ENCODE measurements at regions not wholly inside any gene's neighbourhood (a gene's known extent, or its start where the extent isn't known, plus 50 kb on each side); places are given as distances from the start of the nearest gene placed in this dataset.
"Not testable (repeated sequence)": the region's sequence is repeated elsewhere in the genome, so short reads cannot be mapped to it uniquely, and the experiment has no call there.

DNA sequence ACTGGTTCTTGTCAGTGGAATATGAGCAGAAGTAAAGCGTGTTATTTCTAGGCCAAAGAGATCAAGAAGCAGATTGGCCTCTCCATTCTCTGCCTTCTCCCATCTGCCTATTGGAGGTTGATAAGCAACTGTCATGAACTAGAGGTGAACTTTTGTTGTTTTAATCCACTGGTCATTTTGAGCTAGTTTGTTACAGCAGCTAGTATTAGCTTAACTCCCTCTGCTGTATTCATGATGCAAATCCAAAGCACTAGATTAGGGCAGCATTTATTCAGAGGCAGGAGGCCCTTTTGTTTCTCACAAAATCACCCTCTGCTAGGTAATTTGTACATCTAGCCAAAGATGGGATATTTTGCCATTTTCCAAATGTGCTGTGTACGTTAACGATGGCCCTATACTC is 97.3 kb upstream of the DPT start:
- ATAC-seq (no peak), DNase-seq (no peak)

DNA sequence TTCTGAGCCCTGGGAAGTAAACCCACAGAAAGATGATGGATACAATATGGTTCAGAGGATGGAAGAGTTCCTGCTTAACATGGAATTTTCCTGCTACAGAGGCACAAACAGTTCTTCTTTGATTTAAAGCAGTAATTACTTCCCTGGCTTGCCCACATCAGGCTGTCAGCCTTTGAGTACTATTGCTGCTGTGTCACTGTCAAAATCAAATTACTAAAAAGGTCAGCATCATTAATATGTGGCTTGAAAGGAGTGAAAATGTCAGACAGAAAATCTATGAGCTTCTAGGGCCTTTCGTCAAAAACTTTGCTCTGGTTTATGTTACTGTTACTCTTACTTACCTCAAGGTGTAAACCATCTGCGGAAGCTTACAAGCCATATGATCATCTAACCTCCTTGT is 98.6 kb upstream of the DPT start:
- DNase-seq (no peak), ATAC-seq (no peak)

DNA sequence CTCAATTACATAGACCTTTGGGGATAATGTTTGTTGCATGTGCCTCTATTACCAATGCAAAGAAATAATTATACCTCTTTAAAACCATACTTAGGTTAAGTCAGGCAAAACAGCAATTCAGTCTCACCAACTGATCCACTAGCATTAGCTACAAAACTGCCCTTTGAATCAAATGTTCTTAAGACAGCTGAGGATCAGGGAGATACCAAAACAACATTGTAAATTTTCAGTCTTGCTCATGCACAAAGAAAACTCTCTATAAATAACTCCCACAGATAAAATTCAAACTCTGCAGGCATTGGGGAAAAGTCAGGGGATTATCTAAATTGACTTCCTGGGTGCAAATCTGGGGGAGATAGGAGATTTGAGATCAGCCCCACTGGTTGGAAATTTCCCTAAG is 100.9 kb upstream of the DPT start:
- DNase-seq, result no peak
- no peak for ATAC-seq

DNA sequence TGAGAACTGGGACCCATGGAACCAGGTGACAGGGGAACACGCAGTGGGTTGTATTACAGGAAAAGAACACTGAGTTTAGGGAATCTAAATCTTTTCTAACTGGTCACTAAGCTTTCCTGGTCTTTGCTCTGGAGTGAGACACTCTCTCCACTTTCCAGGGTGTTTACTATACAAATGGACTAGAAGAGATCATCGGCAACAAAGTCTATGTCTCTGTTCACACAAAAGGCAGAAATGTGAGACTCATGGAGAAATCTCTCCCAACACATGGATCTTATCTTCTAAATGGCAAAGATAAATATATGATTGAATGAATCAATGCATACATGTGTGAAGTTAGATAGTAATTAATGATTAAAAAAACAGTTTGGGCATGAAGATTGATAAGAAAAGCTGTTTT is 101.6 kb upstream of the DPT start:
- no peak for ATAC-seq
- no peak for DNase-seq

DNA sequence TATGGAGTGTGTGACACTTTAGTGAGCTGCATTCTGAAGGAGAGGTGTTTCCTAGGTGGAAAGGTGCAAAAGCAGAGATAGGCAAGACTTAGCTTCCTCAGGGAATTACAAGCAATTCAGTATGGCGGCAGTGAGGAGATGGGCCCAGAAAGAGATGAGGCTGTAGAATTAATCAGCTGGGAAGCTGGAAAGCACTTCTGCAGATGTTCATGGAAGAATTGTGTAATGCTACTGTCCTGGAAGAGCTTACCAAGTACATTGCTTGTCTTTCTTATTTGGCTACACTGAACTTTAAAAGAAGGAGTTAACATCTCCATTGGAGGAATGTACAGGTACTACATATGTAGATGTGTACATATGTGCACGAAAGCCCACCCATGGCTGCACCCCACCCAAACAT is 103.7 kb upstream of the DPT start:
- no peak for DNase-seq

DNA sequence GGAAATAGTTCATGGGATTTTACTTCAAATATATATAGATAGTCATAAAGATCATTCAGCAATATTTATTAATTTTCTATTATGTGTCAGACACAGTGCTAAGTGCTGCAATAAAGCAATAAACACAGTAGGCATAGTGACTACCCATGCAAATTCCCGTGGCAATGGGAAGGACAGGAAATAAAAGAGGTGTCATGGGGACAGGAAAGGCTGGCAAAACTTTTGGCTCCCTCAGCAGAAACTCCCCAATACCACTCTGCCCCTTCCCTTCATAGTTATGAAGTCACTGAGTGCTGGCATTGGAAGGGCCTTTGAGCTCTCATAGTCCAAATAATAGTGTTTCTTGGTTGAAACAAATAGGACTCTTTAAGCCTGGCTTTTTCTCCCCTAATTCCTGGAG is 104.4 kb upstream of the DPT start:
- no peak for DNase-seq
- ATAC-seq, result no peak

More for the DNA sequence above, 103.7 kb upstream of the DPT start:
- ATAC-seq, result no peak

DNA sequence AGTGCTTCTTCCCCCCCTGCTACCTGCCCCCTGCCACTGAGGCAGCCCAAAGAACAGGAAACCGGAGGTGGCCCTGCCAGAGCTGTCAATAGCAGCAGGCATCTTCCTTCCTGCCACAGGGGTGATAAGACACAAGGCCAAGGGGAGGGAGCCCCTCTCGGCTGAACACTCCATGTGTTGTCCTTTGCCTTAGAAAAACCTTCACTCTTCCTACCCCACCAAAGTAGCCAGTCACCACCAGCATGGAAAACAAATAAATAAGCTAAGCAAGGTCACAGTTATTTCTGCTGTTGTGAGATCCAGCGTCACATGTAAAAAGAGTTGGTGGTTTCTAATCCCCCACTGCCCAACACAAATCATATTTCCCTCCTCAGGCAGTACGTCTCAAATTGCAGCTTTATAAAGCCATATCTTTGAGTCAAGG is 104.8 kb upstream of the DPT start:
- DNase-seq (peak; percentile 8), ATAC-seq (peak; percentile 23)

DNA sequence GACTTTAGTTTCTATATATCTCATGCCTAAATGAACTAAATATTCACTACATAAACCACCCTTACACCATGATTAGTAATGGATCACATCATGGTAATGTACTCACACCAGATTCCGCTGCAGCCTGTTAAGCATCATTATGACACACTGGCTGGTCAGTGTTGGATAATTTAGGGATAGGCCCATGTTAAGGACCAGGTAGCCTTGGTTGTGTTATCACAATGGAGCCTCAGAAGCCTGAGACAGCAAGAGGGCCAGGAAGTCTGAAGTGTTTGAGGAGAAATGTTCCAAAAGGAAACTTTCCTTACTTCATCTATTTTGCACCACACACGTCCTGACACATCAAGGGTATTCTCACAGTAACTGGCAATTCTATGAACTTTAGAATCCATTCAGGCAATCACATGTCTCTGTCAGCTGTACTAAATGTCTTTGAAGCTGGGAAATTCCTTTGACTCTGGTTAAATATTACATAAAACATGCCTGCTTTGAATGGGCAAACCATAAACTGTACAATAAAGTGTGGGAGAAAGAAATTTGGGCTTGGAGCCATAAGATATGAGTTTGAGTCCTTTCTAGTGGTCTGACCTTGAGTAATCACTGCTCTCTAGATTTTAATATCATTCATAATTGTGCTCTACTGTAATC is 105.3 kb upstream of the DPT start:
- no peak for DNase-seq
- no peak for ATAC-seq

DNA sequence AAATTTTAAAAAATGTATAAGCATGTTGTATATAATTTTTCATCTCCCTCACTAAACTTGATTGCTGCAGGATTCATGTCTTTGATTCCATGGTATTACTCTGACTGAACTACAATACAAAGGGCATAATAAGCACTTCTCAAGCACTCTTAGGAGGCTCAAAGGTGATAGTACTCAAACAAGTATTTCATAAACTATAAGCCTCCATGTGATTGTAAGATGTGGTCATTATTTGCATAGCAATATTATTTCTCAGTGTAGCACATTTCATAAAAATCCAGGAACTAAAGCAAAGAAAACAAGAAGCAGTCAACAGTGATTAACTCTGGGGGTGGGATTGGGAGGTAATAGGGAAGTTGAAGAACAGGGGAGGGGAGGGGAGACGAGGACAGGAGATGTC is 106.2 kb upstream of the DPT start:
- no peak for DNase-seq
- no peak for ATAC-seq

DNA sequence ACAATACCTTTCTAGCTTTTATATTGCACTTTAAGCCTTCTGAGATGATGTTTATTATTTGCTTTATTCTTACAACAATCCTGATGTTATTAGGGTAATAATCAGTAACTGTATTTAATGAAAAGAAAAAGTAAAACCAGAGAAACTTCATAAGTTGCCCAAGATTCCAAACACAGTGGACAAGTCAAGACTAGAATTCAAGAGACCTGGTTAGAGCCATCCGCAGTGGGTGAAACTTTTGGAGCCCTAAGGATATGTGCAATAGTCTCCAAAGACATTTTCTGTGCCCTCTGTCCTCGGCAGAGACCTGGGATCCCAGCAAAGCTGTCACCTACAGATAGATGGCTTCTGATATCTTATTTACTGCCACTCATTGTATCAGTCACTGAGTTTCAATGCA is 106.8 kb upstream of the DPT start:
- DNase-seq, result no peak

DNA sequence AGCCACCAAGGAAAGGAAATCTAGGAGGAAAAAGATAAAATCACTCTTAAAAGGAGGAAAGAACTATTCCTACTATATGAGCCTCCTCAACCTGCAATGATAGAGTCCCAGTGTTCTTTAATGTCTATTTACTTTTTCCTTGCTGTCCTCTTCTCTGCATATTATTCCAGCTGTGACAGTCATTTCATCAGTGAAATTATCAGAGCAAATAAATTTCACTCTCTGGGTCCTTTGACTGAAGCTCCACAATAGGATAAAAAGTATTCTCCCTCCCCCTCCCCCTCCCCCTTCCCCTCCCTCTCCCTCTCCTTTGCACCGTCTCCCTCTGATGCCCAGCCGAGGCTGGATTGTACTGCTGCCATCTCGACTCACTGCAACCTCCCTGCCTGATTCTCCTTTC is 107.5 kb upstream of the DPT start:
- ATAC-seq, result no peak
- no peak for DNase-seq

More for the DNA sequence above, 106.8 kb upstream of the DPT start:
- no peak for ATAC-seq

DNA sequence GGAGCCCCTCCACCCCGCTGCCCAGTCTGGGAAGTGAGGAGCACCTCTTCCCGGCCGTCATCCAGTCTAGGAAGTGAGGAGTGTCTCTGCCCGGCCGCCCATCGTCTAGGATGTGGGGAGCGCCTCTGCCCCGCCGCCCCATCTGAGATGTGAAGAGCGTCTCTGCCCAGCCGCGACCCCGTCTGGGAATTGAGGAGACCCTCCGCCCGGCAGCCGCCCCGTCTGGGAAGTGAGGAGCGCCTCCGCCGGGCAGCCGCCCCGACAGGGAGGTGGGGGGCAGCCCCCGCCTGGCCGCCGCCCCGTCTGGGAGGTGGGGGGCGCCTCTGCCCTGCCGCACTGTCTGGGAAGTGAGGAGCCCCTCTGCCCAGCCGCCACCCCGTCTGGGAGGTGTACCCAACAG is 108.2 kb upstream of the DPT start:
- not testable (repeated sequence) for DNase-seq, ATAC-seq

DNA sequence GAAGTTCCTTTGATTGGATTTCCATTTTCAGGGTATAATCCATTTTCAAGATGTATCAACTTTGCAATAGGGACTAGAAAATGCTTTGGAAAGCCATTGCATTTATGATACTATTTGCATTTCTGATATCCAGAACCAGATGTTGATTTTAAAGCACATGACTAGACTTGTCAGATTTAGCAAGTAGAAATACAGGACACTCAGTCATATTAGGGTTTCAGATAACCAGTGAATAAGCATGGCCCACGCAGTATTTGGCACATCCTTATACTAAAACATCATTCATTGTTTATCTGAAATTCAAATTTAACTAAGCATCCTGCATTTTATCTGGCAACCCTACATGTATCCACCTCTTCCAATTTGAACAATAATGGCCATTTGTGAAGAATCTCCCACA is 113.3 kb upstream of the DPT start:
- ATAC-seq (no peak), DNase-seq (no peak)

DNA sequence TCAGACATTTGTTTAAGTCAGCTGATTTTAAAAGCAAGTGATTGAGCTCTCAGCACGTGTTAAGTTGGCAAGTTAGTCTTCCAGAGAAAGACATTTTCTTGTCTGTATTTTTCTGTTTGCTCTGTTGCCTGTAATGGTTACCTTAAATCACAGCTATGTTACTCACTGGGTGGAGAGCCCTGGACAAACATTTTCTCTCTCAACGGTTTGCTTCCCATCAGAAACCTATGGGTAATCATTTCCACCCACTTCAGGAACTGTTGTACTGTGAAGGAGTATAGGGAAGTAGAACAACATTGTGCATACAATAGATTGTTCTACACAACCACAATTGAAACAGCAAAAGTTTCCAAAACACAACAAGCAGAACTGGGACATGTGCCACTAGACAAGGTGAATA is 113.9 kb upstream of the DPT start:
- DNase-seq, result no peak
- ATAC-seq, result no peak

DNA sequence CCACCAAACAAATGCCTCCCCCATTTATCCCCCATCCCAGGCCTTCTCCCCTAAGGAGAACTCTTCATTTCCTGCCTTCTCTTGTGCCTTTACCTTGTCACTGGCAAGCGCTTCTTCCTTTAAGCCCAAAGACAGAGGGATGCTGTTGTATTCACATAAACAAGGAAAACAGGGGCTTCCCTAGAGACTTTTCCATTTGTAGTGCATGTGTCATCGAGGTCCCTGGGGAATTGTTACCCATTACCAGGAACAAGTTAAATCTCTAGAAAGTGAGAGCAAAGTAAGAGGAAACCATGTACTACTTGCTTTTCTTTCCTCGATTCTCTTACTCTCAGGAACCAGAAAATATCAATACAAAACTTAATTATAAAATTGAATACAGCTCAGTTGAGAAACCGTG is 114.4 kb upstream of the DPT start:
- DNase-seq, result no peak
- ATAC-seq, result no peak

DNA sequence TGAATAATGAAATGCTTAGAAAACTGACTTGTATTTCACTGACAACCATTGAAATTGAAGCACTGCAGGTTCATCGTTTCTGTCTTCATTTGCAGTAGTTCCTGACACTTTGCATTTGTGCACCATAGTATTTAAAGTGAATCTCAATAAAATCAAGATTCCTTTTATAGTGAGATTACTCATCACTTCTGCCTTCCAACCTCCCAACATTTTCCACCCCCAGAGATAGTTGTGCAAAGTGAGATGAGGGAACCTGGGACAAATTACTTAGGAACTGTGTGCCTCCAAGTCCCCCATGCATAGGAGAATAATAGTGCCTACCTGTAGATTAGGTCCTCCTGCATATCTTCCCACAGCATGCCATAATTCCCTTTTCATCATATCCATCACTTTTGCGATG is 114.9 kb upstream of the DPT start:
- DNase-seq, result no peak
- no peak for ATAC-seq

DNA sequence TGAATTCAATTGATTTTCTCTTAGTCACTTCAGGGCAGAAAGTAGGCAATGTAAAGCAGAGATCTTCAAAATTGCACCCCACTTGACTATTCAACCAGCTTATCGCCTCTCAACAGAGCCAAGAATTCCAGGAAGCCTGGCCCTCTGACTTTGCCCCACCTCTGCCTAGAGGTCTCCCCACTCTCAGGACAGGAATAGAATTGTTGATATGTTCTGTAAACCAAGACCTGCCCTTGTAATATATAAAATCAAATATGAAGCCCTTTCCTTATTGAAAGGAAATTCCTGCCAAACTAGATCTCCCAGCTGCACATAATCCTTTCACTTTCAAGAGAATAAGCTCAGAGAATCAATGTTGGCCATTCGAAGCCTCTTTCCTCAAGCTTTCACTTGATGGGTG is 116.1 kb upstream of the DPT start:
- DNase-seq (no peak), ATAC-seq (no peak)

DNA sequence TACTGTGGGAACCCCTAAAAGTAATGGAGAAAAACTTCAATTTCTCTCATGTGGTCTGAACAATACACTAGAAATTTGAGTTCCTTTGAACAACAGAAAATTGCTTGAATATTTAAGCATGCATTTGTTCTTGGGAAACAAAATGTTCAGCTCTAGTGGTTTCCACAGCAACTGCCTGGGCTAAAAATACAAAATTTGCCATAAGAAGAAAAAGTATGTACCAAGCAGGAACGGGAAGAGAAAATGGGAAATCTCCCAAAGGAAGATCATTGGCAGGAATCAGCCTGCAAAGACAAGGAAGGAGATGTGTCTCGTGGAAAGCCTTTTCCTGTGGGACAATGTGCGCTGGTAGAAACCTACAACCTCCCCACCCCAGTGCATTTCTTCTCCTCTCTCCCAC is 119.0 kb upstream of the DPT start:
- ATAC-seq (no peak), DNase-seq (no peak)

DNA sequence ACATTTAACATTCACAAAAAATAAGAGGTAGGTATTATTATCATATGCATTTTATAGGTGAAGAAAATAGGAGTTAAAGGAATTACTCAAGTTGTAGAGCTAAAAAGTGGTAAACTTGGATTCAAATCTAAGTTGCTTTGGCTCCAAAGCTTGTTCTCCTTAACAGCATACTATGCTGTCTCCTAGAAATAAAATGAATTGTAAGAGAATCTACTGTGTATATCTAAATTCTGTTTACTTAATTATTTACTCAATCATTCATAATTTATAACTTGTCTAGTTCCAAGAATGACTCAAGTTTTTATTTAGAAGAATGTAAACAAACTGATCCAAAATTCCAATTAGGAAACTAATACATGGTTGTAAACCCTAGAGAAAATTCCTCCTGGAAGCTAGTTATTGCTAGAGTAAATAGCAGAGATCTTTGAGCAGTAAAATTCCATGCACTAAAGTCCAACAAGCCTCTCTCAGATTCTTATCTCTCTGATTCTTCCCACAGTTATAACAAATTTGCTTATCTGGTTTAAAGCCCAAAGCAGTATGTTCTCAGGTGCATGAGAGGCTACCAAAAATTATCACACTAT is 132.5 kb upstream of the DPT start:
- DNase-seq (no peak), ATAC-seq (no peak)

DNA sequence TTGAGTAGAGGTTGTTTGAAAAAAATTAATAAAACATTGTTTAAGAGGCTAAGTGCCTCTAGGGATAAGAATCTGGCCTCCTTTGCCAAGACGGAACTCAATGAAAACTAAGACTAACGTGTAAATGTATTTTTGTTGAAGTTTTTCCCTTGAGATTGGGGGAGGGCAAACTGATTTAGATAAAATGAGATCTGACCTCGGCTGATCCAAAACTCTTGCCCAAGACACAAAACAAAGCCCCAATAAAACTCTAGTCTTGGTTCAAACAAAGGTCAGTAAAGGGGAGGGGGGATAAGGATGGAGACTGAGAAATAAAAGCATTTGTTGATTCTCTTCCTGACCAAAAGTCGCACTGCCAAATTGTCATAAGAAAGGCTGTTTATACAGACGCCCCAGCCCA is 134.8 kb upstream of the DPT start:
- DNase-seq, result no peak
- no peak for ATAC-seq

DNA sequence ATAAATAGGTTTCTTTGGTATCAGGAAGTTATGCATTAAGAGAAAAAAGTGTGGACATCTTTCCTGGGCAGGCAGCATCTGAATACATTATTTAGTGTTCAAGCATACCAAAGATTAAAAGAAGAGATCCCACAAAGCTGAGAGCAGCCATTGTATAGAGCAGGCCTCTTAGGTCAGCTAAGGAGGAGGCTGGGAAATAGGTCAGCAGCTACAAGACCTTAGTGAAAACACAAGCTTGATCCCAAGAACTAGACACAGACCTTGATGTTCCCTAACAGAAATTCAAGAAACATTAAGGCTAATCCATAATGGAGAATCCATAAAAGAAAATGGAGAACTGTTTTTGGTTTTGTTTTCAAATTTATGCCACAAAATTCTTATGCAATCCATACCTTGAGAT is 135.3 kb upstream of the DPT start:
- ATAC-seq (no peak), DNase-seq (no peak)

DNA sequence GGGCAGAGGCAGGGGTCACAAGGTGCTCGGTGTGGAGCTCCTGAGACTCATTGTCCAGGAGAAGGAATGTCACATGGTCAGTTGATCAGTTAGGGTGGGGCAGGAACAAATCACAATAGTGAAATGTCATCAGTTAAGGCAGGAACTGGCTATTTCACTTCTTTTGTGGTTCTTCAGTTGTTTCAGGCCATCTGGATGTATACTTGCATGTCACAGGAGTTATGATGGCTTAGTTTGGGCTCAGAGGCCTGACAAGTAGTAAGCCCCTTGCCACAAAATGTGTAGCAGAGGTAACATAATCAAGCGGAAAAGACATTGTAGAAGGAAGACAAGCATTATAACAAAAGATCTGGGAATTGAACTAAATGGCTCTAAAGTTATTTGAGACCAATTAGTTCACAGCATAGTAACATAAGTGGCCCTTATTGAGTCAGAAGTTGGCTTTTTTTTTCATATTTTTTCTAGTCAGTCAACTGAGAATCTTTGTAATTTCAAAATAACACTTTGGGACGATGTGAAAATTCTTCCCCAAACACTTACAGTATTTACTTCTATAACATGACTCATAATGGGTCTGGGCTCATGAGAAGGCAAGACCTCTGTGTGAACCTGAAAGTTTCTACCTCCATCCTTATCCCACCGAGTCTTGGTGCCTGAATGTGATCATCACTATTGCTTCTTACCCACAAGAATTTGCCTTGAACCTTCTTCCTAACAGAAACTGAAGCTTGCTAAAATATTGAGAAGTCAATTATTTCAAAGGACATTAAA is 137.0 kb upstream of the DPT start:
- ATAC-seq (no peak), DNase-seq (no peak)

DNA sequence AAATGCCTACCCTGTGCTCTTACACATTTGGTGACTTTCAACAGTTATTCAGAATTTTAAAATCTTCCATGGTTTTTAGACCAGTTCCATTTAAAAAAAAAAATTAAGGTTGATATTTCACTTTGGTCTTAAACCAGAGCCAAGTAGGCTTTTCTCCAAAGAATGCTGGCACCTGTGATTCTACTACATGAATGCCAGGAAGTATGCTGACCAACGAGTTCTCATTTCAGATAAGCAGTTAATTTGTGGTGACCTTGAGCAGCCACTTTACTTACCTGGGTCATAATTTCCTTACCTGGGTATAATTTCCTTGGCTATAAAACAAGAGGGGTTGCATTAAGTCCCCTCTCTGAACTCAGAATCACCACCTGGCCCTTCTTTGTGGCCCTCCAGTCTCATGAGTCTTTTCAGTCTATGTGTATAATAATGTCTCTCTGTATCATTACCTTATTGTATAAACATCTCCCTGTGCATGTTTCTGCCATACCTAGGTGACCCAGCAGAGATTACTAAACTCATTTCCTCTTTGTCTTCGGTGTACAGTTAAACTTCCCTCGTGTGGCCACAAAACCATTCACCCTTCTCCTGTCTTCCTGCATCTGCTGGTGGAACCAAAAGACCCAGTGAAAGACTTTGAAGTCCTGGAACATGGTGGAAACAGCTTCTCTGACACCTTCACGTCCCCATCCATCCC is 139.1 kb upstream of the DPT start:
- no peak for ATAC-seq

More for the DNA sequence above, 139.1 kb upstream of the DPT start:
- DNase-seq, result no peak
